GM12878 (cell line): ENCODE measurements at regions not wholly inside any gene's neighbourhood (a gene's known extent, or its start where the extent isn't known, plus 50 kb on each side); places are given as distances from the start of the nearest gene placed in this dataset.

Experiments used
- ATAC-seq: fragments of 200-7000 bp; cut with Tn5 transposase; 3 replicates; pipeline ENCODE4 v1.9.1; 2020; ENCODE audit warnings: mild to moderate bottlenecking, moderate library complexity
- BruUV-seq: library from RNA; stranded (reverse); fragments of 400-500 nt; replicated peaks from 2 replicates; lab custom pipeline; 2021; lab: Mats Ljungman, UMichigan
- CTCF ChIA-PET: fragments of 300-600 bp; sonication (Branson Sonifier 250); formaldehyde crosslinking; extraction: SDS; loops from one replicate; lab custom pipeline; 2021; ENCODE audit warnings: inconsistent platforms; lab: Yijun Ruan, JAX
- POLR2A ChIA-PET: fragments of 350-600 bp; formaldehyde crosslinking; extraction: SDS; loops from one replicate; lab custom pipeline; 2021; ENCODE audit warnings: inconsistent platforms; lab: Charles Lee
- RAD21 ChIA-PET: fragments of 300-600 bp; sonication (Branson Sonifier 250); formaldehyde crosslinking; loops from one replicate; lab custom pipeline; 2023; ENCODE audit warnings: antibody characterized with exemption; ENCODE audit not compliant: unreplicated experiment; lab: Charles Lee
- SMC1A ChIA-PET: fragments of 300-600 bp; sonication (Branson Sonifier 250); formaldehyde crosslinking; loops from one replicate; lab custom pipeline; 2023; ENCODE audit not compliant: unreplicated experiment, uncharacterized antibody; lab: Charles Lee
- DNase-seq: peaks from one replicate; pipeline ENCODE4 v3.0.0-alpha.2; 2011; ENCODE audit warnings: low read depth, low spot score
- FAIRE-seq: peaks from 3 replicates; lab custom pipeline; 2011; peaks lifted over from hg19 to GRCh38; lab: Jason Lieb, UNC
- H2AFZ ChIP-seq: 2 replicates; pipeline ENCODE4 v1.6.0; 2011; ENCODE audit warnings: low read depth, low read length, control low read depth; ENCODE audit not compliant: control insufficient read depth
- H3K27ac ChIP-seq: 2 replicates; pipeline ENCODE4 v1.5.1; 2011; ENCODE audit warnings: control low read depth; ENCODE audit not compliant: control insufficient read depth, insufficient read depth
- H3K27me3 ChIP-seq, 2 experiments: replicated peaks in 1 of 2; 2 replicates each; pipeline versions ENCODE4 v1.6.0 to v1.6.1; 2011; ENCODE audit warnings: low read length in 1 of 2; ENCODE audit not compliant: control insufficient read depth in 2 of 2, insufficient read depth in 2 of 2
- H3K36me3 ChIP-seq, 2 experiments: 2 replicates each; pipeline ENCODE4 v1.5.1; 2011; ENCODE audit warnings: low read length in 1 of 2; ENCODE audit not compliant: control insufficient read depth in 2 of 2, insufficient read depth in 2 of 2
- H3K4me1 ChIP-seq: 2 replicates; pipeline ENCODE4 v1.6.1; 2011; ENCODE audit warnings: mild to moderate bottlenecking, low read length, moderate library complexity, mixed read lengths; ENCODE audit not compliant: control insufficient read depth, insufficient read depth
- H3K4me2 ChIP-seq: 2 replicates; pipeline ENCODE4 v1.6.0; 2011; ENCODE audit warnings: control low read depth; ENCODE audit not compliant: control insufficient read depth, insufficient read depth
- H3K4me3 ChIP-seq: fragments of 200-600 bp; sonication (generic); 2 replicates; pipeline ENCODE4 v1.5.1; 2016
- H3K79me2 ChIP-seq: 2 replicates; pipeline ENCODE4 v1.6.0; 2011; ENCODE audit warnings: low read length; ENCODE audit not compliant: control insufficient read depth, insufficient read depth
- H3K9ac ChIP-seq: 2 replicates; pipeline ENCODE4 v1.8.0; 2011; ENCODE audit warnings: low read length, control low read depth, mixed read lengths; ENCODE audit not compliant: control insufficient read depth, insufficient read depth
- H3K9me3 ChIP-seq: replicated peaks from 3 replicates; pipeline ENCODE4 v1.5.1; 2011; ENCODE audit warnings: mild to moderate bottlenecking, low read length; ENCODE audit not compliant: control insufficient read depth, insufficient read depth
- H4K20me1 ChIP-seq: 2 replicates; pipeline ENCODE4 v1.6.0; 2011; ENCODE audit not compliant: control insufficient read depth, insufficient read depth
- CTCF ChIP-seq, 3 experiments: IDR thresholded peaks in 2 of 3; conservative IDR thresholded peaks in 1 of 3; 2 replicates each; pipeline ENCODE4 v1.5.1; 2011; ENCODE audit warnings: low read depth in 3 of 3, low read length in 3 of 3, mild to moderate bottlenecking in 3 of 3, control low read depth in 2 of 3, moderate library complexity in 2 of 3, inconsistent platforms in 1 of 3, mixed read lengths in 1 of 3; ENCODE audit not compliant: control insufficient read depth in 2 of 3, insufficient read depth in 1 of 3; ENCODE audit errors: extremely low read depth in 1 of 3
- SKIL ChIP-seq: fragments of 450-650 bp; IDR thresholded peaks from 2 replicates; pipeline ENCODE4 v1.6.1; 2017; ENCODE audit warnings: mild to moderate bottlenecking, low read depth, inconsistent platforms; ENCODE audit not compliant: poor library complexity, severe bottlenecking
- SMAD1 ChIP-seq: fragments of 450-650 bp; IDR thresholded peaks from 2 replicates; pipeline ENCODE4 v1.6.1; 2018; ENCODE audit warnings: mild to moderate bottlenecking, low read depth; ENCODE audit not compliant: partially characterized antibody
- WGBS: methylation state at CpG from one replicate; pipeline ENCODE4 v1.1.6; 2016; ENCODE audit warnings: low lambda C conversion rate; ENCODE audit not compliant: insufficient replicate concordance, insufficient coverage; ENCODE audit errors: missing lambda C conversion rate; 5-methylcytosine and 5-hydroxymethylcytosine counted together
- in situ Hi-C: fragments of 300-500 bp; cut with MboI; formaldehyde crosslinking; loops from 9 replicates; pipeline ENCODE4 v1.14.3; 2018; ENCODE audit warnings: mixed read lengths
- intact Hi-C: fragments of 100-400 bp; cut with micrococcal nuclease; formaldehyde crosslinking; loops from one replicate; pipeline ENCODE4 v1.14.2; 2022; ENCODE audit not compliant: unreplicated experiment

- Histone ChIP-seq H2AFZ (no peak overlapping the region), H3K36me3 (no peaks in the 10 kb centered on the region)
- BruUV-seq: no TSS peak
- TF ChIP-seq SMAD1 (no peak), CTCF (IDR thresholded peaks at IDR 0.05 in 2 of 3, conservative IDR thresholded peaks at IDR 0.05 in 1 of 3; ENCODE audit: control insufficient read depth in 2 of 3, extremely low read depth in 1 of 3, insufficient read depth in 1 of 3, low read depth in 3 of 3, low read length in 3 of 3) (no peak), SKIL (no peak)
- TF ChIP-seq, all 136 proteins: peak for 0
- no peak overlapping the region for H3K9ac ChIP-seq
- intact Hi-C loops (no loop called here), in situ Hi-C loops (no loop called here)
- SMC1A ChIA-PET: no interaction called here
- no peak overlapping the region for H3K4me2 ChIP-seq
- no peak for FAIRE-seq
- DNase-seq: no peak
- no peaks in the 10 kb centered on the region for H3K27me3 ChIP-seq
- 18% methylated on average over 9 of the region's 12 CpGs for WGBS
- RAD21 ChIA-PET: no interaction called here
- H3K27ac ChIP-seq: no peak overlapping the region
- H3K4me1 ChIP-seq: no peaks in the 10 kb centered on the region
- no peaks in the 10 kb centered on the region for H4K20me1 ChIP-seq
- H3K4me3 ChIP-seq: no peak overlapping the region
- POLR2A ChIA-PET: no interaction called here
- no peak for ATAC-seq
- H3K9me3 ChIP-seq: no peaks in the 10 kb centered on the region
- H3K79me2 ChIP-seq: no peaks in the 10 kb centered on the region
- CTCF ChIA-PET: no interaction called here
Observed at GRCh38 chr11:28606930-28607329, 498.7 kb downstream of the METTL15 start.
